Endodermal cell (in vitro differentiated cells): ENCODE measurements at regions not wholly inside any gene's neighbourhood (a gene's known extent, or its start where the extent isn't known, plus 50 kb on each side); places are given as distances from the start of the nearest gene placed in this dataset.

ENCODE experiments used
- DNase-seq: peaks from one replicate; pipeline ENCODE4 v3.0.0-alpha.2; 2017
- H3K27ac ChIP-seq: 2 replicates; pipeline ENCODE4 v1.5.1; 2013; ENCODE audit warnings: mild to moderate bottlenecking, low read depth, low read length, moderate library complexity
- H3K27me3 ChIP-seq: 2 replicates; pipeline ENCODE4 v1.6.1; 2013; ENCODE audit warnings: mild to moderate bottlenecking, low read length, moderate library complexity; ENCODE audit not compliant: insufficient read depth, control insufficient read depth, poor library complexity, severe bottlenecking
- H3K36me3 ChIP-seq: 2 replicates; pipeline ENCODE4 v1.7.0; 2013; ENCODE audit warnings: mild to moderate bottlenecking, low read length, moderate library complexity; ENCODE audit not compliant: control insufficient read depth, insufficient read depth
- H3K4me1 ChIP-seq: one replicate; pipeline ENCODE4 v1.7.0; 2013; ENCODE audit warnings: low read length; ENCODE audit not compliant: control insufficient read depth, insufficient read depth
- H3K4me3 ChIP-seq: 2 replicates; pipeline ENCODE4 v1.5.1; 2013; ENCODE audit warnings: mild to moderate bottlenecking, low read length, moderate library complexity
- H3K9ac ChIP-seq: 2 replicates; pipeline ENCODE4 v1.6.1; 2013; ENCODE audit warnings: mild to moderate bottlenecking, low read length, moderate library complexity; ENCODE audit not compliant: poor library complexity, severe bottlenecking; ENCODE audit errors: extremely low read depth
- H3K9me3 ChIP-seq: 2 replicates; pipeline ENCODE4 v1.6.1; 2013; ENCODE audit warnings: mild to moderate bottlenecking, low read length, moderate library complexity; ENCODE audit not compliant: control insufficient read depth
- H3K27ac Mint-ChIP-seq: 2 replicates; pipeline ENCODE4 v1.8.0; 2020; ENCODE audit warnings: mixed read lengths
- H3K27me3 Mint-ChIP-seq: 2 replicates; pipeline ENCODE4 v1.8.0; 2021; ENCODE audit warnings: mild to moderate bottlenecking, mixed read lengths; ENCODE audit not compliant: insufficient read depth
- H3K36me3 Mint-ChIP-seq: 2 replicates; pipeline ENCODE4 v1.8.0; 2020; ENCODE audit warnings: low read depth, mixed read lengths
- H3K4me1 Mint-ChIP-seq: 2 replicates; pipeline ENCODE4 v1.8.0; 2020; ENCODE audit warnings: mixed read lengths
- H3K4me3 Mint-ChIP-seq: 2 replicates; pipeline ENCODE4 v1.8.0; 2020; ENCODE audit warnings: mild to moderate bottlenecking, moderate library complexity, mixed read lengths
- H3K9me3 Mint-ChIP-seq: 2 replicates; pipeline ENCODE4 v1.8.0; 2020; ENCODE audit warnings: mild to moderate bottlenecking, mixed read lengths
- WGBS, 2 experiments: methylation state at CpG; one replicate each; pipeline versions ENCODE4 v1.1.5 to v1.1.7; 2013; ENCODE audit warnings: missing lambda C conversion rate in 2 of 2, mixed read lengths in 1 of 2; ENCODE audit not compliant: insufficient coverage in 1 of 2, insufficient read length in 1 of 2; 5-methylcytosine and 5-hydroxymethylcytosine counted together
- TF ChIP-seq, protein P1 (sequence below): fragments of 200-600 bp; sonication (generic); conservative IDR thresholded peaks from 2 replicates; pipeline ENCODE4 v1.5.0; 2021; ENCODE audit warnings: antibody characterized with exemption, mild to moderate bottlenecking

GRCh38 chr13:37446503-37446902 lies 152.1 kb downstream of the POSTN start:
- no peak overlapping the region for H3K27ac ChIP-seq
- no peaks in the 10 kb centered on the region for H3K27me3 ChIP-seq
- no peak overlapping the region for H3K9ac ChIP-seq
- Mint-ChIP-seq H3K4me3 (no peak overlapping the region), H3K27me3 (no peaks in the 10 kb centered on the region), H3K9me3 (no peaks in the 10 kb centered on the region), H3K36me3 (no peaks in the 10 kb centered on the region), H3K27ac (no peak overlapping the region), H3K4me1 (peaks cover 2% of the 10 kb centered on the region)
- H3K9me3 ChIP-seq, result no peaks in the 10 kb centered on the region
- WGBS, 2 experiments, result 90 to 95% methylated on average over 3 of the region's 3 CpGs
- H3K4me3 ChIP-seq, result no peak overlapping the region
- TF ChIP-seq, protein P1, sequence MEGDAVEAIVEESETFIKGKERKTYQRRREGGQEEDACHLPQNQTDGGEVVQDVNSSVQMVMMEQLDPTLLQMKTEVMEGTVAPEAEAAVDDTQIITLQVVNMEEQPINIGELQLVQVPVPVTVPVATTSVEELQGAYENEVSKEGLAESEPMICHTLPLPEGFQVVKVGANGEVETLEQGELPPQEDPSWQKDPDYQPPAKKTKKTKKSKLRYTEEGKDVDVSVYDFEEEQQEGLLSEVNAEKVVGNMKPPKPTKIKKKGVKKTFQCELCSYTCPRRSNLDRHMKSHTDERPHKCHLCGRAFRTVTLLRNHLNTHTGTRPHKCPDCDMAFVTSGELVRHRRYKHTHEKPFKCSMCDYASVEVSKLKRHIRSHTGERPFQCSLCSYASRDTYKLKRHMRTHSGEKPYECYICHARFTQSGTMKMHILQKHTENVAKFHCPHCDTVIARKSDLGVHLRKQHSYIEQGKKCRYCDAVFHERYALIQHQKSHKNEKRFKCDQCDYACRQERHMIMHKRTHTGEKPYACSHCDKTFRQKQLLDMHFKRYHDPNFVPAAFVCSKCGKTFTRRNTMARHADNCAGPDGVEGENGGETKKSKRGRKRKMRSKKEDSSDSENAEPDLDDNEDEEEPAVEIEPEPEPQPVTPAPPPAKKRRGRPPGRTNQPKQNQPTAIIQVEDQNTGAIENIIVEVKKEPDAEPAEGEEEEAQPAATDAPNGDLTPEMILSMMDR, result no peak
- no peaks in the 10 kb centered on the region for H3K4me1 ChIP-seq
- no peak for DNase-seq
- H3K36me3 ChIP-seq, result no peaks in the 10 kb centered on the region

- Mint-ChIP-seq H3K36me3 (no peaks in the 10 kb centered on the region), H3K27ac (no peak overlapping the region), H3K4me1 (peaks cover 2% of the 10 kb centered on the region), H3K27me3 (no peaks in the 10 kb centered on the region), H3K9me3 (peaks cover 8% of the 10 kb centered on the region), H3K4me3 (no peak overlapping the region)
- H3K27me3 ChIP-seq, result no peaks in the 10 kb centered on the region
- no peak overlapping the region for H3K4me3 ChIP-seq
- no peak for DNase-seq
- WGBS, 2 experiments, result 88 to 100% methylated on average over 1 of the region's 1 CpG
- H3K27ac ChIP-seq, result no peak overlapping the region
- no peak overlapping the region for H3K9ac ChIP-seq
- H3K4me1 ChIP-seq, result no peaks in the 10 kb centered on the region
- H3K9me3 ChIP-seq, result no peaks in the 10 kb centered on the region
- no peaks in the 10 kb centered on the region for H3K36me3 ChIP-seq
- TF ChIP-seq, protein P1, result no peak
Observed at GRCh38 chr13:37443538-37443937, 155.0 kb downstream of the POSTN start.

DNA sequence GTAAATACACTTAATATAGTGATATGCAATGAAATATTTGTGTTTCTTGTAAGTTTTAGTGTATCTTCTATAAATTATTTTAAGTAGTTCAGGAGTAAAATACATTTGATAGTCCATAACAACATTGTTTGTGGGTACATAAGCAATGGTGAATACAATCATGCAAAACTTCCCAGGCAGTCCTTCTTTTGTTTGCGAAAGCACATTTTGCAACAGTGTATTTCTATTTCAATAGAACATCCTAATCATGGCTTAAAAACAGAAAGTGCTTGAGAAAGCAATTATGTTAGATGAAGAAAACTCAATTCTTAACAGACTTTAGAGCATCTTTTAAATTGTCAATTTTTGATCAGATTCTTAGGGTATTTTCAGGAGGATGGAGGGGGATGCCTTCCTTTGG lies 155.6 kb downstream of the POSTN start:
- H3K4me3 Mint-ChIP-seq, result no peak overlapping the region

More for the DNA sequence above, 155.6 kb downstream of the POSTN start:
- Histone ChIP-seq H3K27ac (no peak overlapping the region), H3K36me3 (no peaks in the 10 kb centered on the region), H3K9me3 (no peaks in the 10 kb centered on the region), H3K4me3 (no peak overlapping the region), H3K4me1 (no peaks in the 10 kb centered on the region), H3K9ac (no peak overlapping the region), H3K27me3 (no peaks in the 10 kb centered on the region)
- TF ChIP-seq, protein P1, result no peak
- Mint-ChIP-seq H3K9me3 (peaks cover 8% of the 10 kb centered on the region), H3K27ac (no peak overlapping the region), H3K36me3 (no peaks in the 10 kb centered on the region), H3K4me1 (no peaks in the 10 kb centered on the region), H3K27me3 (no peaks in the 10 kb centered on the region)
- 100% methylated on average over 1 of the region's 1 CpG; no CpG with 5 or more reads in 1 of the 2 experiments for WGBS, 2 experiments
- no peak for DNase-seq
